Breast epithelium (tissue), 4 donors: ENCODE measurements at regions not wholly inside any gene's neighbourhood (a gene's known extent, or its start where the extent isn't known, plus 50 kb on each side); places are given as distances from the start of the nearest gene placed in this dataset.

ENCODE experiments used
- DNase-seq, 2 donors: peaks; one replicate each; pipeline ENCODE4 v3.0.0-alpha.2; 2019; ENCODE audit warnings: low spot score in 2 of 2
- H3K27ac ChIP-seq, 2 donors: fragments of 200-600 bp; sonication (generic) in 1 of 2; one replicate each; pipeline ENCODE4 v1.5.1; 2016 to 2019; ENCODE audit warnings: mild to moderate bottlenecking in 1 of 2
- H3K27me3 ChIP-seq, 2 donors: fragments of 200-600 bp; sonication (generic) in 1 of 2; one replicate each; pipeline versions ENCODE4 v1.5.1 to v1.6.0; 2017 to 2019; ENCODE audit warnings: control low read depth in 1 of 2, mild to moderate bottlenecking in 1 of 2
- H3K36me3 ChIP-seq: fragments of 200-600 bp; one replicate; pipeline ENCODE4 v1.5.1; 2019
- H3K4me1 ChIP-seq, 2 donors: fragments of 200-600 bp; sonication (generic); one replicate each; pipeline ENCODE4 v1.5.1; 2016 to 2019; ENCODE audit warnings: control low read depth in 1 of 2
- H3K4me3 ChIP-seq, 3 donors: fragments of 200-600 bp; sonication (generic); 1 replicate in 2 of 3; 2 replicates in 1 of 3; pipeline ENCODE4 v1.5.1; 2016 to 2019; ENCODE audit warnings: mild to moderate bottlenecking in 3 of 3, moderate library complexity in 2 of 3
- H3K9me3 ChIP-seq, 2 donors: fragments of 200-600 bp; sonication (generic) in 1 of 2; one replicate each; pipeline ENCODE4 v1.5.1; 2016 to 2019; ENCODE audit warnings: control low read depth in 1 of 2
- CTCF ChIP-seq, 3 donors: fragments of 450-650 bp; IDR thresholded peaks; one replicate each; pipeline ENCODE4 v1.5.1; 2016 to 2017; ENCODE audit warnings: antibody characterized with exemption in 3 of 3, mild to moderate bottlenecking in 3 of 3, moderate library complexity in 3 of 3
- POLR2A ChIP-seq: fragments of 450-650 bp; IDR thresholded peaks from one replicate; pipeline ENCODE4 v1.6.1; 2016; ENCODE audit warnings: antibody characterized with exemption, mild to moderate bottlenecking, moderate library complexity
- POLR2AphosphoS5 ChIP-seq, 3 donors: sonication (generic); formaldehyde crosslinking; IDR thresholded peaks; one replicate each; pipeline ENCODE4 v1.6.1; 2017; ENCODE audit warnings: antibody characterized with exemption in 3 of 3
- intact Hi-C: fragments of 100-400 bp; cut with DNase I; formaldehyde crosslinking; loops from one replicate; pipeline ENCODE4 v1.15.1; 2023; ENCODE audit warnings: low total_unique reads

GRCh38 chr16:63967966-63968365 lies 1153.9 kb downstream of the CDH11 start:
- Histone ChIP-seq H3K4me1 (no peaks in the 10 kb centered on the region), H3K27ac (no peak overlapping the region), H3K36me3 (no peaks in the 10 kb centered on the region), H3K27me3 (no peaks in the 10 kb centered on the region), H3K4me3 (no peak overlapping the region), H3K9me3 (no peaks in the 10 kb centered on the region)
- DNase-seq: no peak
- intact Hi-C loops: no loop called here
- no peak for TF ChIP-seq POLR2A
- no peak for TF ChIP-seq CTCF (IDR thresholded peaks at IDR 0.05)
- TF ChIP-seq POLR2AphosphoS5 (IDR thresholded peaks at IDR 0.05): no peak

- intact Hi-C loops: no loop called here
- no peak overlapping the region for H3K4me3 ChIP-seq
- H3K27me3 ChIP-seq: no peaks in the 10 kb centered on the region
- H3K36me3 ChIP-seq: no peaks in the 10 kb centered on the region
- no peak for DNase-seq
- TF ChIP-seq POLR2AphosphoS5 (IDR thresholded peaks at IDR 0.05): no peak
- TF ChIP-seq POLR2A: no peak
- TF ChIP-seq CTCF (IDR thresholded peaks at IDR 0.05): no peak
- H3K9me3 ChIP-seq: no peaks in the 10 kb centered on the region
- no peaks in the 10 kb centered on the region for H3K4me1 ChIP-seq
- no peak overlapping the region for H3K27ac ChIP-seq
Measured at GRCh38 chr16:63960321-63960720, 1161.5 kb downstream of the CDH11 start.

GRCh38 chr16:63947022-63947421 lies 1174.8 kb downstream of the CDH11 start:
- no peak for TF ChIP-seq POLR2A
- TF ChIP-seq CTCF (IDR thresholded peaks at IDR 0.05): no peak
- no peak for TF ChIP-seq POLR2AphosphoS5 (IDR thresholded peaks at IDR 0.05)
- intact Hi-C loops: no loop called here

GRCh38 chr16:63945806-63946205 lies 1176.1 kb downstream of the CDH11 start:
- Histone ChIP-seq H3K4me1 (no peaks in the 10 kb centered on the region), H3K27me3 (no peaks in the 10 kb centered on the region), H3K9me3 (no peaks in the 10 kb centered on the region), H3K27ac (no peak overlapping the region), H3K4me3 (no peak overlapping the region), H3K36me3 (no peaks in the 10 kb centered on the region)
- intact Hi-C loops: no loop called here
- TF ChIP-seq POLR2A: no peak
- TF ChIP-seq CTCF (IDR thresholded peaks at IDR 0.05): no peak
- no peak for TF ChIP-seq POLR2AphosphoS5 (IDR thresholded peaks at IDR 0.05)
- no peak for DNase-seq

More at GRCh38 chr16:63947022-63947421, 1174.8 kb downstream of the CDH11 start:
- Histone ChIP-seq H3K9me3 (no peaks in the 10 kb centered on the region), H3K27ac (no peak overlapping the region), H3K27me3 (no peaks in the 10 kb centered on the region), H3K4me1 (no peaks in the 10 kb centered on the region), H3K36me3 (no peaks in the 10 kb centered on the region), H3K4me3 (no peak overlapping the region)
- DNase-seq: no peak

GRCh38 chr16:63943566-63943965 lies 1178.3 kb downstream of the CDH11 start:
- TF ChIP-seq POLR2AphosphoS5 (IDR thresholded peaks at IDR 0.05) (no peak), POLR2A (no peak), CTCF (IDR thresholded peaks at IDR 0.05) (no peak)
- Histone ChIP-seq H3K27ac (no peak overlapping the region), H3K4me1 (no peaks in the 10 kb centered on the region), H3K27me3 (no peaks in the 10 kb centered on the region), H3K9me3 (no peaks in the 10 kb centered on the region), H3K36me3 (no peaks in the 10 kb centered on the region), H3K4me3 (no peak overlapping the region)
- DNase-seq: no peak
- intact Hi-C loops: no loop called here
